Activated CD4-positive, alpha-beta T cell treated with anti-CD3 and anti-CD28 coated beads, Interleukin-2, amount 10 ng/mL, durations not matched to agents 7 days and 5 days (primary cell): ENCODE measurements at regions not wholly inside any gene's neighbourhood (a gene's known extent, or its start where the extent isn't known, plus 50 kb on each side); places are given as distances from the start of the nearest gene placed in this dataset.
"Not testable (repeated sequence)": the region's sequence is repeated elsewhere in the genome, so short reads cannot be mapped to it uniquely, and the experiment has no call there.

ENCODE experiments used
- CTCF ChIA-PET: fragments of 350-600 bp; sonication (Branson Sonifier 250); formaldehyde crosslinking; loops from one replicate; lab custom pipeline; 2021; ENCODE audit warnings: antibody characterized with exemption; lab: Charles Lee
- POLR2A ChIA-PET: fragments of 350-600 bp; sonication (Branson Sonifier 250); formaldehyde crosslinking; loops from one replicate; lab custom pipeline; 2021; ENCODE audit warnings: antibody characterized with exemption; lab: Charles Lee
- DNase-seq: peaks from one replicate; pipeline ENCODE4 v3.0.0-alpha.2; 2020
- H3K27ac Mint-ChIP-seq: one replicate; pipeline ENCODE4 v1.8.0; 2021; ENCODE audit warnings: mild to moderate bottlenecking, moderate library complexity, mixed read lengths
- H3K27me3 Mint-ChIP-seq: one replicate; pipeline ENCODE4 v1.8.0; 2021; ENCODE audit warnings: mixed read lengths
- H3K36me3 Mint-ChIP-seq: one replicate; pipeline ENCODE4 v1.8.0; 2021; ENCODE audit warnings: low read depth, mixed read lengths
- H3K4me1 Mint-ChIP-seq: one replicate; pipeline ENCODE4 v1.8.0; 2021; ENCODE audit warnings: mixed read lengths
- H3K4me3 Mint-ChIP-seq: one replicate; pipeline ENCODE4 v1.8.0; 2021; ENCODE audit warnings: mild to moderate bottlenecking, moderate library complexity, mixed read lengths
- H3K9me3 Mint-ChIP-seq: one replicate; pipeline ENCODE4 v1.8.0; 2021; ENCODE audit warnings: mixed read lengths

DNA sequence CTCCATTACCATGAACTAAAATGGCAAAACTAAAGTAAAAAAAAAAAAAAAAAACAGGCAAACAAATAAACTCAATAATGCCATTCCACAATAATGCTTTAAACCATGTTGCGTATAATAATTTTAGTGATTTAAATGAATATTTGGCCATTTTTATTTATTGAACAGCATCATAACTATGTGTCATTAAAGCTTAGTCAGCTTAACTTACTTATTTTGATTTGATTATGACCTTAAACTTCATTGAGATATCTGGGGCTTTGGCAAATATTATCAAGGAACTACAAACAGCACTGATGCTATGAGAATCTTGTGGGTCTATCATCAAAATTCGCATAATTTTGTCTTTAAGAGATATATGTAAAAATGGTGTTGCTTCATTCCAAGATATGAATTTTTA is 1610.3 kb upstream of the NUDT12 start:
- Mint-ChIP-seq H3K9me3 (peaks cover 7% of the 10 kb centered on the region), H3K27me3 (no peaks in the 10 kb centered on the region), H3K27ac (no peak overlapping the region), H3K36me3 (no peaks in the 10 kb centered on the region), H3K4me3 (no peak overlapping the region), H3K4me1 (no peaks in the 10 kb centered on the region)
- POLR2A ChIA-PET, result no interaction called here
- CTCF ChIA-PET, result no interaction called here
- DNase-seq, result no peak

DNA sequence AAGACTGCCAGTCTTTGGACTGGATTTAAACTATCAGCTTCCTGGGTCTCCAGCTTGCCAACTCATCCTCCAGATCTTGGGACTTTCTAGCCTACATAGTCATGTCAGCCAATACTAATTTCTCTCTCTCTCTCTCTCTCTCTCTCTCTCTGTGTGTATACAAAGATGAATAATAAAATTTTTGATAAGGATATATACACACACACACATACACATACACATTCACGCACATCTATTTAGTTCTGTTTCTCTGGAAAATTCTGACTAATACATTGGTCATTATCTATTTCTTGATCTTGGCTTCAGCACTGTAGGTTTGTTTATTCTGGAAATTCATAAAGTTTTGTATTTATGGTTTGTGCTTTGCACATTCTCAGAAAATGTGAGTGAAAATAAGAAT is 1606.2 kb upstream of the NUDT12 start:
- POLR2A ChIA-PET, result no interaction called here

DNA sequence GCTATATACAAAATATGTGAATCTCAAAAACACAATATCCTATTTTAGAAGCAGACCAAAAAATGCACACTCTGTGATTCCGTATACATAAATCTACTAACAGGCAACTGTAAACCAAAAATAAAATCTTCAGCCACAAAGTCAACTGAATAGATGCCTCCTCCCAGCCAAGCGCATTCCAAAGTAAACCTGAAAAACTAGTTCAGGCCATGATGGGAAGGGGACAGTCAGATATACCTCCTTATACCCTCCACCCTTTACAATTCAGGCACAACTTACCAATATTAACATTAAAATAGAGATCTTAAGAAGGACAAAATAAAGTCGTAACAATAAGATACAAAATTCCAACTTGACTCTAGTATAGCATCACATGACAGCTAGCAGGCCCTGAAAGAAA is 1604.5 kb upstream of the NUDT12 start:
- Mint-ChIP-seq H3K9me3 (peaks cover 8% of the 10 kb centered on the region), H3K36me3 (no peaks in the 10 kb centered on the region), H3K4me1 (no peaks in the 10 kb centered on the region), H3K27ac (no peak overlapping the region), H3K4me3 (no peak overlapping the region), H3K27me3 (no peaks in the 10 kb centered on the region)
- DNase-seq, result no peak
- ChIA-PET POLR2A (no interaction called here), CTCF (interaction anchor here (0.6 kb wide), 1 partner anchor 28 kb away, joined by 4 read pairs; no protein-coding TSS in a partner anchor)

More for the DNA sequence above, 1606.2 kb upstream of the NUDT12 start:
- H3K27me3 Mint-ChIP-seq, result no peaks in the 10 kb centered on the region
- H3K36me3 Mint-ChIP-seq, result no peaks in the 10 kb centered on the region
- H3K9me3 Mint-ChIP-seq, result peaks cover 8% of the 10 kb centered on the region
- no peak overlapping the region for H3K27ac Mint-ChIP-seq
- H3K4me3 Mint-ChIP-seq, result no peak overlapping the region
- H3K4me1 Mint-ChIP-seq, result no peaks in the 10 kb centered on the region
- CTCF ChIA-PET, result no interaction called here
- no peak for DNase-seq

DNA sequence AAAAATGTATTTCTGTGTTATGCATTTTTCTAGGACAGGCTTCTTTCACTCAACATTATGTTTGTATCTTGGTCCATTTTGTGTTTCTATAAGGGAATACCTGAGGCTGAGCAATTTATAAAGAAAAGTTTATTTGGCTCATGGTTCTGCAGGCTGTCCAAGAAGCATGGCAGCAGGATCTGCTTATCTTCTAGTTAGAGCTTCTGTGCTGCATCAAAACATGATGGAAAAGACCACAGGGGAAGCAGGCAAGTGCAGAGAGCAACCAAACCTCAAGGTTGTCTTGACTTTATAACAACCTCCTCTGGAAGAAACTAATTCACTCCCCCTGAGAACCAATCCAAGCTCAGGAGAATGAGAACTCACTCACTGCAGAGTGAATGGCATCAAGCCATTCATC is 1601.0 kb upstream of the NUDT12 start:
- no peak for DNase-seq
- POLR2A ChIA-PET, result no interaction called here
- H3K4me1 Mint-ChIP-seq, result no peaks in the 10 kb centered on the region
- peaks cover 10% of the 10 kb centered on the region for H3K9me3 Mint-ChIP-seq
- no peaks in the 10 kb centered on the region for H3K27me3 Mint-ChIP-seq
- no peaks in the 10 kb centered on the region for H3K36me3 Mint-ChIP-seq
- CTCF ChIA-PET, result no interaction called here
- no peak overlapping the region for H3K27ac Mint-ChIP-seq
- no peak overlapping the region for H3K4me3 Mint-ChIP-seq

DNA sequence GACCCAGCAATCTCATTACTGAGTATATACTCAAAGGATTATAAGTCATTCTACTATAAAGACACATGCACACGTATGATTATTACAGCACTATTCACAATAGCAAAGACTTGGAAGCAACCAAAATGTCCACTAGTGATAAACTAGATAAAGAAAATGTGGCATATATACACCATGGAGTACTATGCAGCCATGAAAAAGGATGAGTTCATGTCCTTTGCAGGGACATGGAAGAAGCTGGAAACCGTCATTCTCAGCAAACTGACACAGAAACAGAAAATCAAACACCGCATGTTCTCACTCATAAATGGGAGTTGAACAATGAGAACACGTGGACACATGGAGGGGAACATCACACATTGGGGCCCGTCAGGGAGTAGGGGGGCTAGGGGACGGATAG is 1600.0 kb upstream of the NUDT12 start:
- H3K36me3 Mint-ChIP-seq, CTCF ChIA-PET, DNase-seq, H3K4me3 Mint-ChIP-seq, H3K9me3 Mint-ChIP-seq, H3K27me3 Mint-ChIP-seq, POLR2A ChIA-PET, H3K27ac Mint-ChIP-seq, H3K4me1 Mint-ChIP-seq: not testable (repeated sequence)

DNA sequence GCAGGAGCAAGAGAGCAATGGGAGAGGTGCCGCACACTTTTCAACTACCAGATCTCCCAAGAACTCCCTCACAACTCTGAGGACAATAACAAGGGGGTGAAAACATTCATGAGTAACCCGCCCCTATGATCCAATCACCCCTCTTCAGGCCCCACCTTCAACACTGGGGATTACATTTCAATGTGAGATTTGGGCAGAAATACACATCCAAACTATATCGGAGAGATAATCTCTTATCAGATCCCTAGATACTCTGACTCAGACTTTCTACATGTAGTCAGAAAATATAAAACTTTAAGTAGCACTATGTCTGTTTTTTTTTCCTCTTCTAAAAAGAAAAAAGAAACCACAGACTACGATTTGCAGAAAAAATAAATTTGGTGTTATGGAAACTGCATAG is 1595.9 kb upstream of the NUDT12 start:
- Mint-ChIP-seq H3K9me3 (peaks cover 14% of the 10 kb centered on the region), H3K36me3 (no peaks in the 10 kb centered on the region), H3K4me3 (no peak overlapping the region), H3K4me1 (no peaks in the 10 kb centered on the region), H3K27ac (no peak overlapping the region), H3K27me3 (no peaks in the 10 kb centered on the region)
- ChIA-PET POLR2A (no interaction called here), CTCF (no interaction called here)
- DNase-seq, result no peak

DNA sequence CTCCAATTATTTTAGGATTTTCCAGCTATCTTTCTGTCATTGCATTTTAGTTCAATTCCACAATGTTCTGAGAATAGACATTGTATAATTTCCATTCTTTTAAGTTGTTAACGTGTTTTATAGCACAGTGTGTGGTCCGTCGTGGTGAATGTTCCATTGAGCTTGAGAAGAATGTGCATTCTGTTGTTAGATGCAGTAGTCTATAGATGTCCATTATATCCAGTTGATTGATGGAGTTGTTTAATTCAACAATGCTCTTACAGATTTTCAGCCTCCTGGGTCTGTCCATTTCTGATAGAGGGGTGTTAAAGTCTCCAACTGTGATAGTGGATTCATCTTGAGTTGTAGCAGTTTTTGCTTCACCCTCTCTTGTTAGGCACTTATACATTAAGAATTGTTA is 1587.7 kb upstream of the NUDT12 start:
- Mint-ChIP-seq H3K4me3 (no peak overlapping the region), H3K27ac (no peak overlapping the region), H3K36me3 (no peaks in the 10 kb centered on the region), H3K9me3 (peaks cover 11% of the 10 kb centered on the region), H3K4me1 (no peaks in the 10 kb centered on the region), H3K27me3 (no peaks in the 10 kb centered on the region)
- no peak for DNase-seq
- ChIA-PET POLR2A (no interaction called here), CTCF (no interaction called here)

DNA sequence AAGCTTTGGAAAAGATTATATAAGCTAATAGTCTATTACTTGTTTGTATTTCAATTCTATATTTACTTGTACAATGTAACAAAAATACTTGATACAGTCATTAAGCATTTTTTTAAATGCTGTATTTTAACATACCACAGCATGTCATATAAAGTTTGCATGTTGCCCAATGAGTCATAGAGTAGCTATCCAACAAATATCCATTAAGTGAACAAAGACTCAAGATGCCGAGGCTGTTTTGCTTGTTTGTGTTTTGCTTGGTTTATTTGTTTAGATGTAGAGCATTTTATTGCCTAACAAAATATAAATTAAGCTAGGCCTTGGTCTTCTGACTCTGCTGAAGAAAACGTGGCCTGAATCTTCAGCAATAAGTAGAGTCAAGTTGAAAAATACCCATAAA is 1584.3 kb upstream of the NUDT12 start:
- no peak overlapping the region for H3K4me3 Mint-ChIP-seq
- no peaks in the 10 kb centered on the region for H3K9me3 Mint-ChIP-seq
- no peak for DNase-seq
- H3K36me3 Mint-ChIP-seq, result no peaks in the 10 kb centered on the region
- no peak overlapping the region for H3K27ac Mint-ChIP-seq
- H3K4me1 Mint-ChIP-seq, result no peaks in the 10 kb centered on the region
- H3K27me3 Mint-ChIP-seq, result no peaks in the 10 kb centered on the region
- ChIA-PET POLR2A (no interaction called here), CTCF (no interaction called here)

DNA sequence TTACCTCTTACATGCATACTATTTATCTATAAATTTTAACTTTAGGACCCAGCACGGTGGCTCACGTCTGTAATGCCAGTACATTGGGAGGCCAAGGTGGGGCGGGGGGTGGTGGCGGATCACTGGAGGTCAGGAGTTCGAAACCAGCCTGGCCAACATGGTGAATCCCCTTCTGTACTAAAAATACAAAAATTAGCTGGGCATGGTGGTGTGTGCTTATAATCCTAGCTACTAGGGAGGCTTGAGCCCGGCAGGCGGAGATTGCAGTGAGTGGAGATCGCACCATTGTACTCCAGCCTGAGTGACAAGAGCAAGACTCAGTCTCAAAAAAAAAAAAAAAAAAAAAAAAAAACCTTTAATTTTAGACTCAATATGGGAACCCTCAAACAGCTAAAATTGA is 1582.6 kb upstream of the NUDT12 start:
- H3K27me3 Mint-ChIP-seq, result no peaks in the 10 kb centered on the region
- POLR2A ChIA-PET, result no interaction called here
- no peaks in the 10 kb centered on the region for H3K9me3 Mint-ChIP-seq

DNA sequence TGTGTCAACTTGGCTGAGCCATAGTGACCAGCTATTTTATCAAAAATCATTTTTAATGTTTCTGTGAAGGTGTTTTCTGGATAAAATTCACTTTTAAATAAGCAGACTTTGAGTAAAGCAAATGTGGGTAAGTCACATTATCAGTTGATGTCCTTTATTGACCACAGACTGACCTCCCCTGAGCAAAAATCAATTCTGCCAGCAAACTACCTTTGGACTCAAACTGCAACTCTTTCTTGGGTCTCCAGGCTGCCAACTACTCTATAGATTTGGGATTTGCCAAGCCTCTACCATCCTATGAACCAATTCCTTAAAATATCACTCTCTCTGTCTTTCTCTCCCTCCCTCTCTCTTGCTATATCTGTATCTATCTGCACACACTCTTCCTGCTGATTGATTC is 1571.7 kb upstream of the NUDT12 start:
- H3K4me1 Mint-ChIP-seq, result no peaks in the 10 kb centered on the region
- DNase-seq, result no peak
- no peak overlapping the region for H3K4me3 Mint-ChIP-seq
- no peak overlapping the region for H3K27ac Mint-ChIP-seq
- H3K36me3 Mint-ChIP-seq, result no peaks in the 10 kb centered on the region
- ChIA-PET CTCF (no interaction called here), POLR2A (no interaction called here)
- H3K9me3 Mint-ChIP-seq, result no peaks in the 10 kb centered on the region
- H3K27me3 Mint-ChIP-seq, result no peaks in the 10 kb centered on the region

More for the DNA sequence above, 1582.6 kb upstream of the NUDT12 start:
- CTCF ChIA-PET, result no interaction called here
- no peaks in the 10 kb centered on the region for H3K4me1 Mint-ChIP-seq
- DNase-seq, result no peak
- no peak overlapping the region for H3K4me3 Mint-ChIP-seq
- no peaks in the 10 kb centered on the region for H3K36me3 Mint-ChIP-seq
- H3K27ac Mint-ChIP-seq, result no peak overlapping the region

DNA sequence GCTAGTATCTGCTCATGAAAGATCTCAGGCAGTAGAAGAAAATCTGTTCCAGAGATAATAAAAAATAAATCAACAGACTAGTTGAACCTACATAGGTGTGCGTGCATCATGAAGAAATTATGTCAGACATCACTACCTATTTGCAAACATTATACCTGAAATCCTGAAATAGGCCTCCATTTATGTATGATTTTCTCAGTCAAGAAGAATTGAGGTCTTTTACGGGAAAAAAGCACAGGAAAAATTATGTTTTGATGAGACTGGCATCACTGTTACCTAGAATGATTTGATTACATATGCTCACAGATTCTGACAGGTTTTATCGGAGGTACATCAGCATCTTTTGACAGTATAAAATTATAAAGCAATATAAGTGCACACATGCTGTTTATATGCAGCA is 1570.5 kb upstream of the NUDT12 start:
- no peaks in the 10 kb centered on the region for H3K36me3 Mint-ChIP-seq
- POLR2A ChIA-PET, result no interaction called here

DNA sequence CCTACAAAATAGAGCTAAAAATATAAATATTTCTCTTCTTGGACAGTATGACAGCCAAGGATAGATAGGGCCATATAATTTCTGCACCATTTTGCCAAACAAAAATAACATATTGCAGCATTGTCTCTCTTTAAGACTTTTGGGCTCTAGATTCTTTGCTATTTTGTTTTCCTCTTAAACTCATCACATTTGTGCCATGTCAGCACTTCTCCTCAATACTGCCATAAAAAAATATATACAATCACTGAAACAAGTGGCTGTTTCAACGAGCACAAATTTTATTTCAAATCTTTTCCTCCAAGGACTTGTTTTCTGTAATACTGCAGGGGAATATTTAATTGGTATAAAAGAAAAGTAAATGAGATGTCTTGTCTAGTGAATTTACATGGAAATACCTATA is 1570.0 kb upstream of the NUDT12 start:
- ChIA-PET CTCF (no interaction called here), POLR2A (no interaction called here)
- Mint-ChIP-seq H3K9me3 (no peaks in the 10 kb centered on the region), H3K27ac (no peak overlapping the region), H3K4me3 (no peak overlapping the region), H3K27me3 (no peaks in the 10 kb centered on the region), H3K4me1 (no peaks in the 10 kb centered on the region), H3K36me3 (no peaks in the 10 kb centered on the region)
- DNase-seq, result no peak

More for the DNA sequence above, 1570.5 kb upstream of the NUDT12 start:
- CTCF ChIA-PET, result no interaction called here
- Mint-ChIP-seq H3K4me1 (no peaks in the 10 kb centered on the region), H3K27ac (no peak overlapping the region), H3K4me3 (no peak overlapping the region), H3K9me3 (no peaks in the 10 kb centered on the region), H3K27me3 (no peaks in the 10 kb centered on the region)
- DNase-seq, result no peak

DNA sequence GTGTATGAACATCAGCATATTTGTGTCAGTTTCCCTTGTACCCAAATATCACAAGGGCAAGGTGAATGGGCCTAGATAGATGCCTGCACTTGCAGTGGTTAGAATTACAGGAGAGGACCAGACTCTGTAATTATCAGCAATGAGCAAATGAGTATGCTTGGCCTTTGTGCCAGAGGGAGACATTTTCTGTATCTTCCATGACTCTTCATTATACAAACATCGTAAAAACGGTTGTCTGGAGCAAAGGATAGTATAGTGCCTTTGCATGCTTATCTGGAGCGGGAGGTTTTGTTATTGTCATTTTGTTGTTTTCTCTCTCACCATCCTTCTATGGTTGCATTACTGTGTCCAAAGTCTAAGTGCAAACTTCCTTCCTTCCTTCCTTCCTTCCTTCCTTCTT is 1568.5 kb upstream of the NUDT12 start:
- H3K27me3 Mint-ChIP-seq, result no peaks in the 10 kb centered on the region
- POLR2A ChIA-PET, result no interaction called here
- H3K36me3 Mint-ChIP-seq, result no peaks in the 10 kb centered on the region
- H3K4me1 Mint-ChIP-seq, result no peaks in the 10 kb centered on the region
- no peak overlapping the region for H3K27ac Mint-ChIP-seq
- CTCF ChIA-PET, result interaction anchor here (0.6 kb wide), 1 partner anchor 22 kb away, joined by 3 read pairs; no protein-coding TSS in a partner anchor
- no peaks in the 10 kb centered on the region for H3K9me3 Mint-ChIP-seq
- no peak for DNase-seq
- H3K4me3 Mint-ChIP-seq, result no peak overlapping the region

DNA sequence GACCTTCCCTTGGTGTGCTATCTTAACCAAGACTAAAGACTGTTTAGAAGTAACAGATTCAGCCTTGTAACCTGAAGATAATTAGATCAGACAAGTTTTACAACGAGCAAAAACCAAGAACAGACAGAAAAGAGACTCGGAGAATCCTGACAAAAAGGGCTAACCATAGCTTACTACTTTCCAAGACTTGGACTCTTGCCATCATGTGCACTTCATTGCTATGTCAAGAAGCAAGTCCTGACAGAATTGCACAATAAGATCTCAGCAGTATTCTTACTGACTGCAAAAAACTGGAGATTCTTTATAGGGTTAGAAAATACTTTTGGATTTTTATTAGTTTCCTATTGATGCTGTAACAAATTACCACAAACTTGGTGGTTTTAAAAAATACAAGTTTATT is 1539.0 kb upstream of the NUDT12 start:
- ChIA-PET CTCF (no interaction called here), POLR2A (no interaction called here)
- no peak for DNase-seq
- Mint-ChIP-seq H3K4me3 (no peak overlapping the region), H3K27me3 (no peaks in the 10 kb centered on the region), H3K4me1 (no peaks in the 10 kb centered on the region), H3K27ac (no peak overlapping the region), H3K36me3 (no peaks in the 10 kb centered on the region), H3K9me3 (peaks cover 9% of the 10 kb centered on the region)
